GM12873 (cell line): ENCODE measurements at regions not wholly inside any gene's neighbourhood (a gene's known extent, or its start where the extent isn't known, plus 50 kb on each side); places are given as distances from the start of the nearest gene placed in this dataset.

Experiments used
- CTCF ChIP-seq: IDR thresholded peaks from 2 replicates; pipeline ENCODE4 v1.5.1; 2012; ENCODE audit warnings: low read depth, mild to moderate bottlenecking, moderate library complexity, low read length, control low read depth; ENCODE audit not compliant: insufficient read depth; ENCODE audit errors: missing control alignments

GRCh38 chr6:87793315-87793714, 91.3 kb upstream of the AKIRIN2 start:
- TF ChIP-seq CTCF: no peak

GRCh38 chr6:87791982-87792381, 89.9 kb upstream of the AKIRIN2 start:
- no peak for TF ChIP-seq CTCF

- TF ChIP-seq CTCF: no peak
Observed at GRCh38 chr6:87791485-87791884, 89.5 kb upstream of the AKIRIN2 start.

GRCh38 chr6:87791029-87791428, 89.0 kb upstream of the AKIRIN2 start:
- TF ChIP-seq CTCF: no peak

GRCh38 chr6:87789900-87790290, 87.9 kb upstream of the AKIRIN2 start:
- TF ChIP-seq CTCF: no peak

GRCh38 chr6:87789198-87789899, 87.3 kb upstream of the AKIRIN2 start:
- no peak for TF ChIP-seq CTCF

GRCh38 chr6:87788141-87788540, 86.1 kb upstream of the AKIRIN2 start:
- TF ChIP-seq CTCF: no peak
